Keratinocyte (primary cell): ENCODE measurements at regions not wholly inside any gene's neighbourhood (a gene's known extent, or its start where the extent isn't known, plus 50 kb on each side); places are given as distances from the start of the nearest gene placed in this dataset.

Source experiments
- DNase-seq: peaks from one replicate; pipeline ENCODE4 v3.0.0-alpha.2; 2011; ENCODE audit warnings: low read depth, missing footprints, low spot score
- FAIRE-seq: peaks from 2 replicates; lab custom pipeline; 2011; peaks lifted over from hg19 to GRCh38; lab: Jason Lieb, UNC
- H2AFZ ChIP-seq: 2 replicates; pipeline ENCODE4 v1.6.0; 2012; ENCODE audit warnings: low read length, control low read depth, inconsistent platforms; ENCODE audit not compliant: control insufficient read depth
- H3K27ac ChIP-seq: 2 replicates; pipeline ENCODE4 v1.5.1; 2011; ENCODE audit warnings: low read length; ENCODE audit not compliant: control insufficient read depth, insufficient read depth
- H3K27me3 ChIP-seq: 3 replicates; pipeline ENCODE4 v1.6.0; 2011; ENCODE audit warnings: low read length; ENCODE audit not compliant: control insufficient read depth, insufficient read depth; ENCODE audit errors: extremely low read depth
- H3K36me3 ChIP-seq, 2 experiments: 2 replicates in 1 of 2; 3 replicates in 1 of 2; pipeline ENCODE4 v1.5.1; 2011; ENCODE audit warnings: low read length in 2 of 2, mild to moderate bottlenecking in 1 of 2; ENCODE audit not compliant: control insufficient read depth in 2 of 2, insufficient read depth in 2 of 2; ENCODE audit errors: extremely low read depth in 1 of 2
- H3K4me1 ChIP-seq: 3 replicates; pipeline ENCODE4 v1.5.1; 2011; ENCODE audit warnings: low read length; ENCODE audit not compliant: control insufficient read depth, insufficient read depth; ENCODE audit errors: extremely low read depth
- H3K4me2 ChIP-seq: 3 replicates; pipeline ENCODE4 v1.6.0; 2011; ENCODE audit warnings: low read depth, low read length; ENCODE audit not compliant: control insufficient read depth, insufficient read depth; ENCODE audit errors: extremely low read depth
- H3K4me3 ChIP-seq, 3 experiments: fragments of 200-600 bp in 1 of 3; sonication (generic) in 1 of 3; 2 replicates in 2 of 3; 3 replicates in 1 of 3; pipeline ENCODE4 v1.5.1; 2011 to 2016; ENCODE audit warnings: low read length in 3 of 3, mild to moderate bottlenecking in 3 of 3, control low read depth in 2 of 3, inconsistent platforms in 1 of 3, low read depth in 1 of 3, mixed read lengths in 1 of 3, mixed run types in 1 of 3, moderate library complexity in 1 of 3; ENCODE audit not compliant: control insufficient read depth in 2 of 3, insufficient read depth in 2 of 3; ENCODE audit errors: extremely low read depth in 1 of 3
- H3K79me2 ChIP-seq: 2 replicates; pipeline ENCODE4 v1.6.0; 2012; ENCODE audit warnings: low read length; ENCODE audit not compliant: control insufficient read depth, insufficient read depth
- H3K9ac ChIP-seq: 3 replicates; pipeline ENCODE4 v1.6.0; 2011; ENCODE audit warnings: low read length; ENCODE audit not compliant: control insufficient read depth, insufficient read depth; ENCODE audit errors: extremely low read depth
- H3K9me1 ChIP-seq: 3 replicates; pipeline ENCODE4 v1.6.0; 2011; ENCODE audit warnings: low read length; ENCODE audit not compliant: control insufficient read depth, insufficient read depth; ENCODE audit errors: extremely low read depth
- H3K9me3 ChIP-seq: 2 replicates; pipeline ENCODE4 v1.5.1; 2012; ENCODE audit warnings: low read depth, low read length; ENCODE audit not compliant: control insufficient read depth
- H4K20me1 ChIP-seq: 3 replicates; pipeline ENCODE4 v1.6.0; 2011; ENCODE audit warnings: low read length; ENCODE audit not compliant: control insufficient read depth, insufficient read depth; ENCODE audit errors: extremely low read depth
- EZH2 ChIP-seq: IDR thresholded peaks from one replicate; pipeline ENCODE4 v1.6.1; 2012; ENCODE audit warnings: inconsistent platforms, mild to moderate bottlenecking, low read length, moderate library complexity
- dilution Hi-C: fragments of 300-500 bp; cut with MboI; formaldehyde crosslinking; loops from one replicate; pipeline ENCODE4 v1.7.0; 2020; ENCODE audit warnings: low sequenced_read_pairs; ENCODE audit not compliant: extremely low pct_ligation_motif_present
- TF ChIP-seq, protein P1 (sequence below), 3 experiments: IDR thresholded peaks in 1 of 3; conservative IDR thresholded peaks in 1 of 3; optimal IDR thresholded peaks in 1 of 3; 2 replicates in 2 of 3; 3 replicates in 1 of 3; pipeline versions ENCODE3 to v1.5.1; 2011; ENCODE audit warnings: low read length in 3 of 3, mild to moderate bottlenecking in 3 of 3, moderate library complexity in 2 of 3, control low read depth in 1 of 3, inconsistent platforms in 1 of 3; ENCODE audit not compliant: insufficient read depth in 2 of 3; ENCODE audit errors: extremely low read depth in 1 of 3

DNA sequence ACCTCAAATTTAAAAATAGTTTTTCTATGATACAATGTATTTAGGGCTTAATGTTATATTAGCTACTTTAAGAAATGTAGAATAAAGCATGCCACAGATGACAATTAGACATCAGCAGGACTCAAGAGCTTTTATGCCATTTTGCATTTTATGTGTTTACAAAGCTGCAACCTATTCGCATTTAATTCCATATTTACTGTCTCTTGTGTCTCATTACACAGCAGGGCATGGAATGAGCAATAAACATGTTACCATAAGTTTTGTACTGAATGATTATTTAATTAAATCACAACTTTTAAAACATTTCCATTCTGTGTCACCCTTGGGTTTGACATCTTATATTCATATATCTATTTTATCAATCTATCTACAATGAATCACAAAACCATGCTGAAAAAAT, 1756.9 kb downstream of the PCDH9 start:
- Histone ChIP-seq H3K27ac (no peak overlapping the region), H3K9me3 (peaks cover 2% of the 10 kb centered on the region), H3K4me1 (no peaks in the 10 kb centered on the region), H2AFZ (no peak overlapping the region), H4K20me1 (no peaks in the 10 kb centered on the region), H3K79me2 (no peaks in the 10 kb centered on the region), H3K27me3 (no peaks in the 10 kb centered on the region), H3K9me1 (no peaks in the 10 kb centered on the region), H3K36me3 (no peaks in the 10 kb centered on the region), H3K4me3 (no peak overlapping the region), H3K4me2 (no peak overlapping the region), H3K9ac (no peak overlapping the region)
- no peak for FAIRE-seq
- DNase-seq: no peak
- TF ChIP-seq, protein P1, sequence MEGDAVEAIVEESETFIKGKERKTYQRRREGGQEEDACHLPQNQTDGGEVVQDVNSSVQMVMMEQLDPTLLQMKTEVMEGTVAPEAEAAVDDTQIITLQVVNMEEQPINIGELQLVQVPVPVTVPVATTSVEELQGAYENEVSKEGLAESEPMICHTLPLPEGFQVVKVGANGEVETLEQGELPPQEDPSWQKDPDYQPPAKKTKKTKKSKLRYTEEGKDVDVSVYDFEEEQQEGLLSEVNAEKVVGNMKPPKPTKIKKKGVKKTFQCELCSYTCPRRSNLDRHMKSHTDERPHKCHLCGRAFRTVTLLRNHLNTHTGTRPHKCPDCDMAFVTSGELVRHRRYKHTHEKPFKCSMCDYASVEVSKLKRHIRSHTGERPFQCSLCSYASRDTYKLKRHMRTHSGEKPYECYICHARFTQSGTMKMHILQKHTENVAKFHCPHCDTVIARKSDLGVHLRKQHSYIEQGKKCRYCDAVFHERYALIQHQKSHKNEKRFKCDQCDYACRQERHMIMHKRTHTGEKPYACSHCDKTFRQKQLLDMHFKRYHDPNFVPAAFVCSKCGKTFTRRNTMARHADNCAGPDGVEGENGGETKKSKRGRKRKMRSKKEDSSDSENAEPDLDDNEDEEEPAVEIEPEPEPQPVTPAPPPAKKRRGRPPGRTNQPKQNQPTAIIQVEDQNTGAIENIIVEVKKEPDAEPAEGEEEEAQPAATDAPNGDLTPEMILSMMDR (optimal IDR thresholded peaks at IDR 0.05 in 1 of 3, IDR thresholded peaks at IDR 0.05 in 1 of 3, conservative IDR thresholded peaks at IDR 0.05 in 1 of 3; ENCODE audit: extremely low read depth in 1 of 3, insufficient read depth in 2 of 3, low read length in 3 of 3): no peak
- no peak for TF ChIP-seq EZH2
- dilution Hi-C loops: no loop called here

- no peaks in the 10 kb centered on the region for H3K36me3 ChIP-seq
- DNase-seq (no peak), FAIRE-seq (no peak)
- H3K9ac ChIP-seq: no peak overlapping the region
- no peaks in the 10 kb centered on the region for H3K79me2 ChIP-seq
- H3K9me1 ChIP-seq: no peaks in the 10 kb centered on the region
- H3K27ac ChIP-seq: no peak overlapping the region
- no peaks in the 10 kb centered on the region for H3K27me3 ChIP-seq
- no peak for TF ChIP-seq EZH2
- TF ChIP-seq, protein P1 (optimal IDR thresholded peaks at IDR 0.05 in 1 of 3, IDR thresholded peaks at IDR 0.05 in 1 of 3, conservative IDR thresholded peaks at IDR 0.05 in 1 of 3; ENCODE audit: extremely low read depth in 1 of 3, insufficient read depth in 2 of 3, low read length in 3 of 3): no peak
- no peaks in the 10 kb centered on the region for H3K4me1 ChIP-seq
- H4K20me1 ChIP-seq: no peaks in the 10 kb centered on the region
- H3K9me3 ChIP-seq: peaks cover 2% of the 10 kb centered on the region
- no peak overlapping the region for H2AFZ ChIP-seq
- dilution Hi-C loops: no loop called here
- H3K4me3 ChIP-seq: no peak overlapping the region
- no peak overlapping the region for H3K4me2 ChIP-seq
Measured at GRCh38 chr13:65472336-65472735, 1757.8 kb downstream of the PCDH9 start.
